ENCODE measurements at regions not wholly inside any gene's neighbourhood (a gene's known extent, or its start where the extent isn't known, plus 50 kb on each side); places are given as distances from the start of the nearest gene placed in this dataset.

DNA sequence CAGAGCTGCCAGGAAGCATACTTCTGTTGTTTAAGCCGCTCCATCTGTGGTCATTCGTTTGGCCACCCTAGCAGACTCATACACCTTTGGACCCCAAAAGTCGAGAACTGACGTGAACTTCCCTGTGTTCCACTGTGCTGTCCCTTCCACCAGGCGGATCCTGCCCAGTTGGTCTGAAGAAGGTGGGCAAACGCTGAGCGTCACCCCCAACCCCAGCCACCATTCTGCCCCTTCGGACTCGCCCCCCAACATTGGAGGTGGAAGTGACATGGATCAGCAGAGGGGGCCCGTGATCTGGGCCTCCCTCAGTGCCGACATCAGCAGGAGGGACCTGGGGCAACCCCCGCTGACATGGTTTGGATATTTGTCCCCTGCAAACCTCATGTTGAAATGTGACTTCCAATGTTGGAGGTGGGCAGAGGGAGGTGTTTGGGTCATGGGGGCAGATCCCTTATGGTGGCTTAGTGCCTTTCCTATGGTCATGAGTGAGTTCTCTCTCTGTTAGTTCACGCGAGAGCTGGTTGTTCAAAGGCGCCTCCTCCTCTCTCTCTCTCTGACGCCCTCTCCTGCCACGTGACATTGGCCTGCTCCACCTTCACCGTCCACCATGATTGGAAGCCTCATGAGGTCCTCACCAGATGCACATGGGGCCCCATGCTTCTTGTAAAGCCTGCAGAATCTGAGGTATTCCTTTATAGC is 93.6 kb upstream of the ZNF507 start:
- no peak for DNase-seq (ENCODE audit: low read depth)

DNA sequence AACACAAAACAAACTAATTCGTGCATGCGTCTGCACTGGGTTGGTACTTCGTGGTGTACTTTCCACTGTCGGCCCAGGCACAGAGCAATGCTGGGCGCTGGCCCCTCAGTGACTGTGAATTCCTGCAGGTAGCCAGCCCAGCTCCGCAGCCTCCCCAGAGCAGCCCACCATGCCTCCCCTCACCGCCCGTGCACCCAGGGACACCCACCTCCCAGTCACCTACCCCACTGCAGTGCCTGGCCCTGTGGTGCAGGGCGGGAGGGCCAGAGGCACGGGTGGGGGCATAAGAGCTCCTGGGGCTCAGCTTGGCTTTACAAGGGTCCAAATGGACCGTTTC is 93.1 kb upstream of the ZNF507 start:
- no peak for DNase-seq (ENCODE audit: low read depth)

GRCh38 chr19:32253683-32254508 is 91.5 kb upstream of the ZNF507 start:
- DNase-seq (ENCODE audit: low read depth), result no peak

GRCh38 chr19:32254509-32254890 is 90.9 kb upstream of the ZNF507 start:
- no peak for DNase-seq (ENCODE audit: low read depth)

DNA sequence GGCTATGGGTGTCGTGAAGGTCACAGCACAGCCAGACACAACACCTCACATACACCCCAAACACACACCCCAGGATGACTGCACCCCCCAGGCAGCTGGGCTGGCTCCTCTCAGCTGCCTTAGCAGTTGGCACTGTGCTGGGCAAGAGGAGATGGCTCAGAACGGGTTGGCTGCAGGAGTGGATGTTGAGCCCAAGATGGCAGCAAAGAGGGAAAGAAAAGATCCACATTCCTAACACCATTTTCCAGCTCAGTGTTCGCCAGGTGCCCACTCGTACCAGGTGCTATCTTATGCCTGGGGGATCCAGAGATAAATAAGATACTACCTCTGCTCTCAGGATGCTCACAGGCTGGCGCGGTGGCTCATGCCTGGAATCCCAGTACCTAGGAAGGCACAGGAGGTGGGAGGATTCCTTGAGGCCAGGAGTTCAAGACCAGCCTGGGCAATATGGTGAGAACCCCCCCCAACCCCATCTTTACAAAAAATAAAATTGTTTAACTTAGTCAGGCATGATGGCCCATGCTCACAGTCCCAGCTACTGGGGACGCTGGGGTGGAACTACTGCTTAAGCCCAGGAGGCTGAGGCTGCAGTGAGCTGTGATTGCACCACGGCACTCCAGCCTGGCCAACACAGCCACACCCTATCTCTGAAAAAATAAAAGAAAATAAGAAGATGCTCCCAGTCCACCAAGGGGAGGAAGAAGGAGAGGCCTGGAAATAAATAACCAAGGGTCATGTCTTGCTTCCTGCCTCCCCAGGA is 89.7 kb upstream of the ZNF507 start:
- no peak for DNase-seq (ENCODE audit: low read depth)

DNA sequence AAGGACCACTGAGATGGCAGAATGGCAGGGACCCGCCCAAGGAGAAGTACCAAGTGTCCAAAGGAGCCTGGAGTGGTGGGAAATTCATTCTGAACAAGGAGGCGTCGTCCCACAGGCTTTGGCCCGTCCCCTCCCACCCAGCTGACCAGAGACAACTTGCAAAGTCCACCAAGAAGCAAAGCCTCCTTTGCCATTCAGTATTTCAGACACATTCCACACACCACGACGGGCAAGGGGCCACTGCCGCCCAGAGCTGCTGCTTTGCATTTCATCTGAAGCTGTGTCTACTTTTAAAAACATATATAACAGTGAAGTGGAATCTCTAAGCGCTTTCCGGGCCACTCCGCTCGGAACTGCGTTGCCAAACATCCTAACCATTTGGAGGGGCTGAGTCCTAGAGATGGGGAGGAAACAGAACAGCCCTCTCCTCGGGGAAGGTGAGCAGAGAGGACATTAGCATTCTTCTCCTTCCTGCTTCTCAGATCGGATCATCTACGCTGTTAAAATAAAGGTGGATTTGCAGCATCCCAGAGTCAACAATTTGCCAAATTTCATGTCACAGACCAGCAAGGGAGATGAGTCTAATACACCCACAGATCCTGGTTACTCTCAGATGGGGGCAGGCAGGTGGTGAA is 89.0 kb upstream of the ZNF507 start:
- no peak for DNase-seq (ENCODE audit: low read depth)

DNA sequence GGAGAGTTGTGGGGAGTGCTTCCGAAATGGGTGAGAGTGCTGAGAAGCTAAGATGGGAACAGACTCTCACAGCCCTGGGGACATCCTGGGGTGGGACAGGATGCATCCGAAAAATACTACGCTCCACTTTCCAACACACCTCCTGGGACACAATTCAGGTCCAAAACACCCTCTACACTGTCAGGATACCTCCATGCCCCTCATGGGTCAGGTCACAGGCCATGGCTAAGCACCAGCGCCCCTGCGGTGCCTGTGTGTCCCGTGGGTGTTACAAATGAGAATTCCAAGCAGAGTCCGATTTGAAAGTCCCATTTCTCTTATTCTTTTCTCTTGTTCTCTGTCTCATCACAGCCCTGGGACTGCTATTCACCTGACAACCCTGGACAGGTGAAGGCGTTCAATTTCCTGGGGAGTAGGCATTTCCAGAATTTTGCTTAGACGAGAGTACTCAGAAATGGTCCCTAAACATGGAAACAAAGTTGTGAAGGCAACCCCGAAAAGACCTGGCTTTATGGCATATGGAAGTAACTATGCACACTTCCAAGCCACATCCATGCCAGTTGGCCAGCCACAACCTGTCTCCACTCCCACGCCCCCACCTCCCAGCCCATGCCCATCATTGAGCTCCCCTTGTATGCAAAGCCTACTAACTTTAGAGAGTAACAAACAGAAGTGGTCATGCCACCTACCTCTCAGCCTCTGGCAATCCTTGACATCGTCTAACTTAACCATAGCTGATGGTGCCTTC is 87.9 kb upstream of the ZNF507 start:
- no peak for DNase-seq (ENCODE audit: low read depth)

- DNase-seq (ENCODE audit: low read depth), result no peak
Observed at GRCh38 chr19:32258167-32258566, 87.2 kb upstream of the ZNF507 start.

- no peak for DNase-seq (ENCODE audit: low read depth)
Observed at GRCh38 chr19:32264568-32264967, 80.8 kb upstream of the ZNF507 start.

DNA sequence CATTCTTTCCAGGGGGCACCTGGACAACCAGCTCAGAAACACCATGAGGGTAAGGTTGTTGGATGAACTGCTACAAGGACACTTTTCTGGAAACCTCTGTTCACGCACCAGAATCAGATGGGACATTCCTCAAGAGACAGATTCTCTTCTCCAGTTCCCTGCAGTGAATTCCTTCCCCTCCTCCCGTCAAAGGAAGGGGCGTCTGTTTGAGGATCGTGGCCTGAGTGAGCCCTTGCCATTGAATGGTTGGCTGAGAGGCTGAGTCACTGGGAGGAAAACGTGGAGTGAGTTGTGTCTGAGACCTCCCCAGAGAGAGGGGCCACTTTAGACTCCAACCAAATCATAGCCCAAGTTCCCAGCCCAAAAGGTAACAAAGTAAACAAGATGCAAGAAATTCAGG is 79.4 kb upstream of the ZNF507 start:
- no peak for DNase-seq (ENCODE audit: low read depth)

DNA sequence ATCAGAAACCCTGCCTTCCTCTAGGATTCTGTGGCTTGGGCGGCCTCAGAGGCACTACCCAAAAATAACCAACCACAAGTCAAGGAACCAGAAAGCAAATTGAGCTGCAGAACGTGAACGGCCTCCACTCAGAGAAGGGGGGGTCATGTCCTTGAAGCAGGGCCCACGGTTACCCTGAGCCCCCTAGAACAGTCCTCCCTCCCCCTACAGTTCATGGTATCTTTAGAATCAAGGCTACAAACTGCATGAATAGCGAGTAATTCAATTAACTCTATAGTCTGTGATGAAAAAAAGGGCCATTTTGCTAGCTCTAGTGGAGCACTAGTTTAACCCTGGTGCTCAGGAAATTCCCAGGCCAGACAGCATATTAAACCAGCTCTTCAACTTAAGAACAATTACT is 79.0 kb upstream of the ZNF507 start:
- DNase-seq (ENCODE audit: low read depth), result no peak

- DNase-seq (ENCODE audit: low read depth), result no peak
Observed at GRCh38 chr19:32268381-32268780, 77.0 kb upstream of the ZNF507 start.

GRCh38 chr19:32269831-32270230 is 75.6 kb upstream of the ZNF507 start:
- no peak for DNase-seq (ENCODE audit: low read depth)

- no peak for DNase-seq (ENCODE audit: low read depth)
Observed at GRCh38 chr19:32273483-32273882, 71.9 kb upstream of the ZNF507 start.

DNA sequence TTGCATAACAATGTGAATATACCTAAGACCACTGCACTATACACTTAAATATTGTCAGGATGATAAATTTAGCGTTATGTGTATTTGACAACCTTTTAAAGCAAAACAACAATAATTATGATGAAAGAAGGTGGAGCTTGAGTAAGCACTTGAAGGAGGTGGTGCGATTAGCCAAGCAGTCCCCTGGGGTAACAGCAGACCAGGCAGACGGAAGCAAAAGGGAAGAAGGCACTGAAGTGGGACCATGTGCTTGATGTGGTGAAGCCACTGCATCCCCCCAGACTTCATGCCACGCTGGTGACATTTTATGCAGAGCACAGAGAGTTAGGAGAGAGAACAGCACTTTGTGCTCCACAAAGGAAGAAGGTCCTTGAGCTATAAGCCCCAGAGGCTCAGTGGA is 58.3 kb upstream of the ZNF507 start:
- DNase-seq (ENCODE audit: low read depth), result no peak

- no peak for DNase-seq (ENCODE audit: low read depth)
Observed at GRCh38 chr19:32287811-32288227, 57.6 kb upstream of the ZNF507 start.

DNA sequence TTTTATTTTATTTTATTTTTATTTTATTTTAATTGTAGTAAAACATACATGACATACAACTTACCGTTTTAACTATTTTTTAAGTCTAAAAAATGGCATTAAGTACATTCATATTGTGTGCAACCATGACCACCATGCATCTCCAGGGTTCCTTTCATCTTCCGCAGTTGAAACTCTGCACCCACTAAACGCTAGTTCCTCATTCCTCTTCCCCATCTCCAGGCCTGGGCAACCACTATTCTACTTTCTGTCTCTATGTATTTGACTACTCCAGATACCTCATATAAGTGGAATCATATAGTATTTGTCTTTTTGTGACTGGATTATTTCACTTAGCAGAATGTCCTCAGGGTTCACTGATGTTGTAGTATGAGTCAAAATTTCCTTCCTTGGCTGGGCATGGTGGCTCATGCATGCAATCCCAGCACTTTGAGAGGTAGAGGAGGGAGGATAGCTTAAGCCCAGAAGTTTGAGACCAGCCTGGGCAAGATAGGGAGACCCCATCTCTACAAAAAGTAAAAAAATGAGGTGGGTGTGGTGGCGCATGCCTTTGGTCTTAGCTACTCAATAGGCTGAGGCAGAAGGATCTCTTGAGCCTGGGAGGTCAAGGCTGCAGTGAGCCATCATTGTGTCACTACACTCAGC is 55.7 kb upstream of the ZNF507 start:
- DNase-seq (ENCODE audit: low read depth), result no peak

- DNase-seq (ENCODE audit: low read depth), result no peak
Observed at GRCh38 chr19:32291876-32292275, 53.5 kb upstream of the ZNF507 start.

GRCh38 chr19:32294871-32295438 is 50.5 kb upstream of the ZNF507 start:
- no peak for DNase-seq (ENCODE audit: low read depth)
